ENCODE measurements at regions not wholly inside any gene's neighbourhood (a gene's known extent, or its start where the extent isn't known, plus 50 kb on each side); places are given as distances from the start of the nearest gene placed in this dataset.

DNA sequence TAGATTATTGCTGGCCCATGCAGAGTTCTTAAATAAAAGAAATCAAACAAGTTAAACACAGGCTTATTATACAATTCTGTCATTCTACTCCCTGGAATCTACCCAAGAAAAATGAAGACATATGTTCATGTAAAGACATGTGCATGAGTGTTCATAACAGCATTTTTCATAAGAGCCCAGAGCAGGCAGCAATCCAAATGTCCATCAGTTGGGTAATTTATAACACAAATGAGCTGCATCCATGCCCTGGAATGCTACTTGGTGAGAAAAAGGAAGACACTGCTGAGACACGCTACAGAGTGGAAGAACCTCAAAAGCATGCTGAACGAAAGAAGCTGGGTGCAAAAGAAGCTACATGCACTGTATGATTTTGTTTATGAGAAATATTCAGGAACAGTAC, 342.6 kb downstream of the TCERG1L start:
- TF ChIP-seq, protein P1, sequence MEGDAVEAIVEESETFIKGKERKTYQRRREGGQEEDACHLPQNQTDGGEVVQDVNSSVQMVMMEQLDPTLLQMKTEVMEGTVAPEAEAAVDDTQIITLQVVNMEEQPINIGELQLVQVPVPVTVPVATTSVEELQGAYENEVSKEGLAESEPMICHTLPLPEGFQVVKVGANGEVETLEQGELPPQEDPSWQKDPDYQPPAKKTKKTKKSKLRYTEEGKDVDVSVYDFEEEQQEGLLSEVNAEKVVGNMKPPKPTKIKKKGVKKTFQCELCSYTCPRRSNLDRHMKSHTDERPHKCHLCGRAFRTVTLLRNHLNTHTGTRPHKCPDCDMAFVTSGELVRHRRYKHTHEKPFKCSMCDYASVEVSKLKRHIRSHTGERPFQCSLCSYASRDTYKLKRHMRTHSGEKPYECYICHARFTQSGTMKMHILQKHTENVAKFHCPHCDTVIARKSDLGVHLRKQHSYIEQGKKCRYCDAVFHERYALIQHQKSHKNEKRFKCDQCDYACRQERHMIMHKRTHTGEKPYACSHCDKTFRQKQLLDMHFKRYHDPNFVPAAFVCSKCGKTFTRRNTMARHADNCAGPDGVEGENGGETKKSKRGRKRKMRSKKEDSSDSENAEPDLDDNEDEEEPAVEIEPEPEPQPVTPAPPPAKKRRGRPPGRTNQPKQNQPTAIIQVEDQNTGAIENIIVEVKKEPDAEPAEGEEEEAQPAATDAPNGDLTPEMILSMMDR (IDR thresholded peaks at IDR 0.05; ENCODE audit: low read length) = no peak
- no peak for TF ChIP-seq EZH2 (IDR thresholded peaks at IDR 0.05; ENCODE audit: borderline replicate concordance, low read length)
